Endothelial cell of umbilical vein (primary cell): ENCODE measurements at regions not wholly inside any gene's neighbourhood (a gene's known extent, or its start where the extent isn't known, plus 50 kb on each side); places are given as distances from the start of the nearest gene placed in this dataset.

Experiments
- BruUV-seq: library from RNA; stranded (reverse); fragments of 400-500 nt; replicated peaks from 2 replicates; lab custom pipeline; 2021; lab: Mats Ljungman, UMichigan
- CTCF ChIA-PET: fragments of 300-600, 350-600 bp; sonication (Branson Sonifier 250); formaldehyde crosslinking; loops from one replicate; lab custom pipeline; 2021; ENCODE audit warnings: antibody characterized with exemption, inconsistent platforms; lab: Charles Lee
- POLR2A ChIA-PET: fragments of 300-600, 350-600 bp; sonication (Branson Sonifier 250); formaldehyde crosslinking; loops from one replicate; lab custom pipeline; 2021; ENCODE audit warnings: antibody characterized with exemption, inconsistent platforms; lab: Charles Lee
- DNase-seq: peaks from one replicate; pipeline ENCODE4 v3.0.0-alpha.2; 2011; ENCODE audit warnings: low read depth, low spot score
- FAIRE-seq: peaks from 2 replicates; lab custom pipeline; 2011; peaks lifted over from hg19 to GRCh38; lab: Jason Lieb, UNC
- H2AFZ ChIP-seq: 2 replicates; pipeline ENCODE4 v1.6.0; 2012; ENCODE audit warnings: low read depth, low read length, control low read depth, inconsistent platforms
- H3K27ac ChIP-seq: 2 replicates; pipeline ENCODE4 v1.5.1; 2011; ENCODE audit warnings: low read depth, mild to moderate bottlenecking, control low read depth, low read length, moderate library complexity; ENCODE audit not compliant: insufficient read depth
- H3K27me3 ChIP-seq, 2 experiments: 2 replicates each; pipeline versions ENCODE4 v1.6.0 to v1.6.1; 2011; ENCODE audit warnings: low read length in 2 of 2, mixed read lengths in 1 of 2; ENCODE audit not compliant: control insufficient read depth in 2 of 2, insufficient read depth in 2 of 2
- H3K36me3 ChIP-seq, 2 experiments: 2 replicates in 1 of 2; 3 replicates in 1 of 2; pipeline ENCODE4 v1.5.1; 2011; ENCODE audit warnings: low read length in 2 of 2, mild to moderate bottlenecking in 1 of 2, moderate library complexity in 1 of 2; ENCODE audit not compliant: control insufficient read depth in 2 of 2, insufficient read depth in 2 of 2; ENCODE audit errors: extremely low read depth in 1 of 2
- H3K4me1 ChIP-seq: 3 replicates; pipeline ENCODE4 v1.5.1; 2011; ENCODE audit warnings: mild to moderate bottlenecking, low read length; ENCODE audit not compliant: control insufficient read depth, insufficient read depth; ENCODE audit errors: extremely low read depth
- H3K4me2 ChIP-seq: 2 replicates; pipeline ENCODE4 v1.6.1; 2011; ENCODE audit warnings: low read length, control low read depth, mixed read lengths; ENCODE audit not compliant: insufficient read depth
- H3K4me3 ChIP-seq, 3 experiments: fragments of 200-600 bp in 1 of 3; sonication (generic), shearing (Covaris generic) in 1 of 3; replicated peaks in 1 of 3; 2 replicates each; pipeline ENCODE4 v1.5.1; 2011 to 2016; ENCODE audit warnings: control low read depth in 3 of 3, low read length in 3 of 3, mild to moderate bottlenecking in 2 of 3, inconsistent platforms in 1 of 3, low read depth in 1 of 3, moderate library complexity in 1 of 3; ENCODE audit not compliant: insufficient read depth in 1 of 3
- H3K79me2 ChIP-seq: 2 replicates; pipeline ENCODE4 v1.6.0; 2012; ENCODE audit warnings: low read length, inconsistent platforms; ENCODE audit not compliant: control insufficient read depth, insufficient read depth
- H3K9ac ChIP-seq: replicated peaks from 2 replicates; pipeline ENCODE3; 2011; ENCODE audit warnings: low read length, control low read depth; ENCODE audit not compliant: insufficient read depth; ENCODE audit errors: extremely low read depth
- H3K9me1 ChIP-seq: replicated peaks from 3 replicates; pipeline ENCODE4 v1.6.0; 2011; ENCODE audit warnings: mild to moderate bottlenecking, low read length; ENCODE audit not compliant: control insufficient read depth, insufficient read depth; ENCODE audit errors: extremely low read depth
- H3K9me3 ChIP-seq: replicated peaks from 2 replicates; pipeline ENCODE4 v1.5.1; 2012; ENCODE audit warnings: low read length, inconsistent platforms; ENCODE audit not compliant: control insufficient read depth, insufficient read depth
- H4K20me1 ChIP-seq: replicated peaks from 2 replicates; pipeline ENCODE3; 2011; ENCODE audit warnings: mild to moderate bottlenecking, low read length; ENCODE audit not compliant: control insufficient read depth, insufficient read depth; ENCODE audit errors: extremely low read depth
- CTCF ChIP-seq, 2 donors: IDR thresholded peaks; 1 replicate in 1 of 2; 2 replicates in 1 of 2; pipeline ENCODE4 v1.5.1; 2011; ENCODE audit warnings: low read length in 2 of 2, mild to moderate bottlenecking in 2 of 2, moderate library complexity in 2 of 2, control low read depth in 1 of 2, inconsistent platforms in 1 of 2, low read depth in 1 of 2; ENCODE audit not compliant: insufficient read depth in 1 of 2; ENCODE audit errors: extremely low read depth in 1 of 2
- EZH2 ChIP-seq: IDR thresholded peaks from 2 replicates; pipeline ENCODE4 v1.6.1; 2012; ENCODE audit warnings: borderline replicate concordance, low read depth, mild to moderate bottlenecking, moderate library complexity, low read length, inconsistent platforms; ENCODE audit not compliant: severe bottlenecking
- FOS ChIP-seq: IDR thresholded peaks from 2 replicates; pipeline ENCODE4 v1.6.1; 2011; ENCODE audit warnings: mild to moderate bottlenecking, low read length, moderate library complexity, borderline replicate concordance; ENCODE audit not compliant: insufficient read depth
- GATA2 ChIP-seq: IDR thresholded peaks from 2 replicates; pipeline ENCODE4 v1.7.0; 2011; ENCODE audit warnings: low read depth, mild to moderate bottlenecking, moderate library complexity, mixed read lengths, low read length; ENCODE audit not compliant: insufficient read length, insufficient read depth
- JUN ChIP-seq: IDR thresholded peaks from 2 replicates; pipeline ENCODE4 v1.6.1; 2011; ENCODE audit warnings: borderline replicate concordance, low read depth; ENCODE audit not compliant: insufficient read length, insufficient read depth
- MAX ChIP-seq: IDR thresholded peaks from 2 replicates; pipeline ENCODE4 v1.6.1; 2011; ENCODE audit not compliant: insufficient read depth, insufficient read length
- MYC ChIP-seq: IDR thresholded peaks from one replicate; pipeline ENCODE4 v1.6.1; 2011; ENCODE audit warnings: mild to moderate bottlenecking, low read depth, low read length
- POLR2A ChIP-seq: IDR thresholded peaks from 2 replicates; pipeline ENCODE4 v1.6.1; 2012; ENCODE audit warnings: low read depth, mild to moderate bottlenecking, control low read depth, low read length
- POLR2AphosphoS5 ChIP-seq: IDR thresholded peaks from 2 replicates; pipeline ENCODE4 v1.6.1; 2012; ENCODE audit warnings: low read depth, mild to moderate bottlenecking, control low read depth, low read length, moderate library complexity; ENCODE audit not compliant: insufficient read depth
- dilution Hi-C: fragments of 300-500 bp; cut with MboI; formaldehyde crosslinking; loops from one replicate; pipeline ENCODE4 v1.15.0; 2019; ENCODE audit warnings: low sequenced_read_pairs; ENCODE audit not compliant: extremely low pct_ligation_motif_present
- intact Hi-C: fragments of 100-400 bp; cut with micrococcal nuclease; formaldehyde crosslinking; loops from one replicate; pipeline ENCODE4 v1.10.0; 2022

GRCh38 chr11:111089759-111090158 lies 155.8 kb upstream of the POU2AF2 start:
- intact Hi-C loops = no loop called here
- no peak overlapping the region for H3K4me2 ChIP-seq
- POLR2A ChIA-PET = no interaction called here

More at GRCh38 chr11:111089759-111090158, 155.8 kb upstream of the POU2AF2 start:
- no TSS peak for BruUV-seq
- Histone ChIP-seq H4K20me1 (no peaks in the 10 kb centered on the region), H3K79me2 (no peaks in the 10 kb centered on the region), H2AFZ (no peak overlapping the region), H3K36me3 (no peaks in the 10 kb centered on the region), H3K4me1 (no peaks in the 10 kb centered on the region), H3K27me3 (no peaks in the 10 kb centered on the region), H3K9me3 (no peaks in the 10 kb centered on the region), H3K9me1 (no peaks in the 10 kb centered on the region), H3K27ac (no peak overlapping the region), H3K4me3 (no peak overlapping the region), H3K9ac (no peak overlapping the region)
- DNase-seq (peak; percentile 36), FAIRE-seq (no peak)
- dilution Hi-C loops = no loop called here
- CTCF ChIA-PET = no interaction called here
- no peak for TF ChIP-seq POLR2A
- TF ChIP-seq CTCF (IDR thresholded peaks at IDR 0.05; ENCODE audit: extremely low read depth in 1 of 2, insufficient read depth in 1 of 2, low read depth in 1 of 2, low read length in 2 of 2) = no peak
- TF ChIP-seq JUN = no peak
- no peak for TF ChIP-seq MAX
- TF ChIP-seq MYC = no peak
- no peak for TF ChIP-seq POLR2AphosphoS5
- TF ChIP-seq FOS = no peak
- TF ChIP-seq EZH2 = no peak
- no peak for TF ChIP-seq GATA2
